Activated CD4-positive, alpha-beta T cell treated with anti-CD3 and anti-CD28 coated beads, Interleukin-2, amount 50 U/mL, for 24 hours (primary cell): ENCODE measurements at regions not wholly inside any gene's neighbourhood (a gene's known extent, or its start where the extent isn't known, plus 50 kb on each side); places are given as distances from the start of the nearest gene placed in this dataset.

Experiments
- DNase-seq, 2 donors: peaks; one replicate each; pipeline ENCODE4 v3.0.0-alpha.2; 2020; ENCODE audit warnings: low read depth in 1 of 2, low spot score in 1 of 2

DNA sequence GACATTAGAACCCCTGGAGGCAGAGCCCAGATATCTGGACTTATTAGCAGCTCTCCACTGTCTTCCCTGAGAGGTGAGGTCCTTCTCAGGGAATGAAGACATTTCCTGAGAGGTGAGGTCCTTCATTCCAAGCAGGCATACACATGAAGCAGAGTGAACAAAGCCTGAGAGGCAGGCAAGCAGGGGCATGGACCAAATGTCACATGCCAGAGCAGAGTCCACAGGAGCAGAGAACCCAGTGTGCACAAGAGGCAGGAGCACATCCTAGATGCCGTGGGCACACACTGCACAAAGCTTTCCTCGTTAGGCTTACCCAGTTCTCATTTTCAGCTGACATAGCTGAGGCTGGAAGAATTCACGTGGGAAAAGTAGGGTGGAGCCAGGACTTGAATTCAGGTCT lies 759.9 kb upstream of the HS6ST1 start:
- no peak for DNase-seq

DNA sequence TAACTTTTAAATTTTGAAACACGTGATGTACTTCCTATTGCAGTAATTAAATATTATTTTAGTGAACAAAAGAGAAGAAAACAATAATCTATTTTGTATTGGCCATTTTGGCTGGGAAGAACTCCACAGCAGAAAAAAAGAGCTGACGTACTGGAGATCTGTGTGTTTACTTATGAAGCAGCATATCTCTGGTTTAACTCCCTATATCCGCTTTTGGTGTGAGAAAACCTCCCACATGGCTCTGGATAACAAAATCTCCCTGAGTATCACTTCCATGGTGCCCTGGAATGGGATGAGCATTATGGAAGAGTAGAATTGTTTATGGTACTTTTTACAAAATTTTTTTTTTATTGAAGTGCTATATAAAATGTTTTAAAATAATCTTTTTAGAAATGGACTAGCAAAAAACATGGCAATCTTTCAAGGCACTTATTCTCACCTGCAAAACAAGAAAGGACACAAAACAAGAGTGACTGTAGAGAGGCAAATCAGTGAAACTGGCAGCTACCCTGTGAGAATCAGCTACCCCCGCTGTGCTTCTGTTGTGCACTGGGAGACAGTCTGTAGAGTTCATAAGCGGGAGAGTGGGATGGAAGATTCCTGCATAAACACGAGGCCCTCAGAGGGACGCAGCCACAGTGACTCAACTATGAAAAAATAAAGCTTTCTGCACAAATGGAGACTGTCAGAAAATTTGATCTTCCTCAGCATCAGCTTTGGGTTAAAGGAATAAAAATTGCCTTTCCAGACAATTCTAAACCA lies 762.2 kb upstream of the HS6ST1 start:
- no peak for DNase-seq

GRCh38 chr2:129085386-129085785 lies 766.7 kb upstream of the HS6ST1 start:
- no peak for DNase-seq

DNA sequence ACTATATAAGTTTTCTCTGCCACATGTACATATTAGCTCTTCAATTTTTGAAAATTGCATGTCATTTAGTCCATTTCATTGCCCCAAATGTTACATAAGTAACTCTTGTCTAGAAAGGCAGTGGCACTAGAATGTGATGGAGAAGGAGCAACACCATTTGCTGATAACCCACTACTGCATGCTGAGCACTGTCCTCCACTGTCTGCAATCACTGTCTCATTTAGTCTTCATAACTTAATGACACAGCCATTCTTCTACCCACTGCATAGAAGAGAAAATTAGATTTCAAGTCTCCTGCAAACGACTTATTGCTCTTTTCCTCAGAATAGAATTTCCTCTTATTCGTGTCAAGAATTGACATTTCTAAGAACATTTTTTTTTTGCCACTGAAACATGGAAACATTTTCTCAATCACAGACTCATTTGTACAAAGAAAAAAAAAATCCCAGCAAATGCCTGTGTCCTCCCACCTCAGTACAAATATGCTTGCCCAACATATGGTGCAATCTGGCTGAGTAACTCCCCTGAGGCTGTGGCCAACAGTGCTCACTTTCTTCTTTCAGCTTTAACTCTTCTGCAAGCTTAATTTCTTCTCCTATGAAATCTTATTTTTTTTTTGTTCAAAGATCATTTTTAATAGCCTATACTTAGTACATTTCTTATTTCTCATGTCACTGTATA lies 768.6 kb upstream of the HS6ST1 start:
- no peak for DNase-seq

- DNase-seq, result no peak
Observed at GRCh38 chr2:129091620-129092019, 773.0 kb upstream of the HS6ST1 start.

DNA sequence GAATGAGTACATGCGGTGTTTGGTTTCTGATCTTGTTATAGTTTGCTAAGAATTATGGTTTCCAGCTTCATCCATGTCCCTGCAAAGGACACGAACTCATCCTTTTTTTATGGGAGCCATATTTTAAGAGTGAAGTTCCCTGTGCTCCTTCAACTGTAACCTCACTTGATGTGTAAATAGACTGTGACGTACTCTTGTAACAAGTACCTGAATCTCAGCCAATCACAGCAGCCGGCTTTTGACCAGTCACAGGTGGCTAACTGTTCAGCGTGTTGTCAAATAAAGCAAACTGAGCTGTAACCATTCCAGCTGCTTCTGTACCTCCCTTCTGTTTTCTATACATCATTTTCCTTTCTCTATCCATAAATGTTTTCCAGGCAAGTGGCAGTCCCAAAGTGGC lies 774.3 kb upstream of the HS6ST1 start:
- DNase-seq, result no peak

GRCh38 chr2:129101186-129101585 lies 782.5 kb upstream of the HS6ST1 start:
- DNase-seq, result no peak

- no peak for DNase-seq
Observed at GRCh38 chr2:129103936-129104878, 785.5 kb upstream of the HS6ST1 start.

DNA sequence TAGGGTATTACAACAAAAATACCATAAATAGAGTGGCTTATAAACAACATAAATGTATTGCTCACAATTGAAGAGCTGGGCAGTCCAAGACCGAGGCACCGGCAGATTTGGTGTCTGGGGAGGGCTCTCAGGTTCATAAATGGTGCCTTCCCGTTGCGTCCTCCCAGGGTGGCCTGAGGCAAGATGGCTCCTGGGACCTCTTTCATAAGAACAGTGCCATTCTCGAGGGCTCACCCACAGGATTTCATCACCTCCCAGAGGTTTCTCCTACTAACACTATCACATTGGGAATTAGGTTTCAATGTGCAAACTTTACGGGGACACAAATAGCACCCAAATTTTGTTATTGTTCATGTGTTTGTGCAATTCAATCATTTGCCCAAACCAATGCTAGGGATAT lies 793.5 kb upstream of the HS6ST1 start:
- no peak for DNase-seq

- DNase-seq, result no peak
Observed at GRCh38 chr2:129113776-129114175, 795.1 kb upstream of the HS6ST1 start.

DNA sequence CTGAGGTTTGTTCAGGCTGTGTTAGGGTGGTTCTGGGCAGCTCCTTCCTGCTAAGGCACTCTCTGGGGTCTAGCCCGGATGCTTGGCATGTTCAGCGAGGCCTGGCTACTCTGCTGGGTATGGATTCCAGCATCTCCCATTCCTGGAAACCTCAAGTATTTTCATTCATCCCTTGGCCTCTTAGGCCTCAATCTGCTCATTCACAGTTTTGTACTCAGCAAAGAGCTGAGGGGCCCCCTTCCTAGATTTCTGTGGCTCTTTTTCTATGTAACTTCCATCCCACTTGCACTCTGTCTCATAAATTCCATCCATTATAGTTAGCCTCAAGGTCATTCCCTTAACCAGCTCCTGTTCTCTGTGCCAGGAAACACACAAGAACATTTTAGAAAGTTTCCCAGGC lies 798.8 kb upstream of the HS6ST1 start:
- DNase-seq, result no peak

DNA sequence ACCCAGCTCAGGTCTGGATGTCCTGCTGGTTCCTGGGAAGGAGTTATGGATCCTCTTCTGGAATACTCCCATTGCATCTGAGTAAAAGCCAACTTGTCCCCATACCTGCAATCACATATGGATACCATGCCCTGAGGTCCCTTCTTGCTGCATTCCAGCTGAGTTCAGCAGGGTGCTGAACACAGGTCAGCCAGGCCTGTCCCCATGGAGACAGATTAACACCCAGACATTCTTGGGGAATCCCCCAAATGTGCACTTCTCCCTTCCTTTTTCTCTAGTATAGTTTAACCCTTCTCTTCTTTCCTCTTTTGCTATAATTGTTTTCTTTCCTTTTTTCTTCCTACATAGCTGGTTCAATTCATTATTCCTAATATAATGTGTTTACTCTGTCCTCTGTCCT lies 799.6 kb upstream of the HS6ST1 start:
- no peak for DNase-seq

GRCh38 chr2:129129087-129129486 lies 810.4 kb upstream of the HS6ST1 start:
- no peak for DNase-seq

- DNase-seq, result no peak
Observed at GRCh38 chr2:129133692-129134641, 815.3 kb upstream of the HS6ST1 start.

GRCh38 chr2:129135017-129135416 lies 816.3 kb upstream of the HS6ST1 start:
- DNase-seq, result no peak

- DNase-seq, result no peak
Observed at GRCh38 chr2:129139380-129139779, 820.7 kb upstream of the HS6ST1 start.

- no peak for DNase-seq
Observed at GRCh38 chr2:129142465-129142864, 823.8 kb upstream of the HS6ST1 start.

GRCh38 chr2:129144082-129144791 lies 825.6 kb upstream of the HS6ST1 start:
- DNase-seq, result no peak

- no peak for DNase-seq
Observed at GRCh38 chr2:129152514-129152913, 827.0 kb upstream of the RAB6C start.

GRCh38 chr2:129160879-129161278 lies 818.6 kb upstream of the RAB6C start:
- no peak for DNase-seq
